ENCODE measurements at regions not wholly inside any gene's neighbourhood (a gene's known extent, or its start where the extent isn't known, plus 50 kb on each side); places are given as distances from the start of the nearest gene placed in this dataset.
"Not testable (repeated sequence)": the region's sequence is repeated elsewhere in the genome, so short reads cannot be mapped to it uniquely, and the experiment has no call there.

DNA sequence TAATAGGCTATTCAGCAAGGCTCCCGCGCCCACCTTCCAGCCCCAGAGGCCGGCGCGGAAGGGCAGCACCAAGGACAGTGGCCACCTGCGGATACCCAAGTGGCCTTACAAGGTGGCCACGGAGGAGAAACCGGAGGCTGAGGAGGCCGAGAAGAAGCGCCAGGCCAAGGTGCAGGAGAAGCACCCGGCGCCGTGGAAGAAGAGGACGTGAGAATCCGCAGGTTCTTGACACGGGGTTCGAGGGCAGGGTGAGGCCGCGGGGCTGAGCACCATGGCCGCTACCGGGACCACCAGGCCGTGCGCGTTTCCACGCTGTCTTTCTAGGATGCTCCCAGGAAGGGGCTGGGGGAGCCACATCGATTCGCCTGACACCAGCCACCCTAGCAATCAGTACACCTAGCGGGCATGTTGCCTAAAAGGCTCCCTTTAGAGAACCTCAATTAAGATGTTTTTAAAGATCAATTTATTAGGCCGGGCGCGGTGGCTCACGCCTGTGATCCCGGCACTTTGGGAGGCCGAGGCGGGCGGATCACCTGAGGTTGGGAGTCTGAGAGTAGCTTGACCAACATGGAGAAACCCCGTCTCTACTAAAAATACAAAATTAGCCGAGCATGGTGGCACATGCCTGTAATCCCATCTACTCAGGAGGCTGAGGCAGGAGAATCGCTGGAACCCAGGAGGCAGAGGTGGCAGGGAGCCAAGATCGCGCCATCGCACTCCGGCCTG lies 134.3 kb upstream of the OR4C13 start:
- peak; percentile 62 for DNase-seq
- H3K27ac ChIP-seq; H3K36me3 ChIP-seq; H3K4me3 ChIP-seq; H3K9me3 ChIP-seq; intact Hi-C loops (cut with DNase I); H3K4me1 ChIP-seq; H3K27me3 ChIP-seq: not testable (repeated sequence)
- 93% methylated on average over 42 of the region's 43 CpGs for WGBS, 2 donors

- H3K36me3 ChIP-seq; H3K9me3 ChIP-seq; DNase-seq; H3K4me1 ChIP-seq; H3K27ac ChIP-seq; intact Hi-C loops (cut with DNase I); H3K27me3 ChIP-seq; H3K4me3 ChIP-seq: not testable (repeated sequence)
- 70 to 80% methylated on average over 6 of the region's 6 CpGs for WGBS, 2 donors
Observed at GRCh38 chr11:49823188-49823587, 129.0 kb upstream of the OR4C13 start.

DNA sequence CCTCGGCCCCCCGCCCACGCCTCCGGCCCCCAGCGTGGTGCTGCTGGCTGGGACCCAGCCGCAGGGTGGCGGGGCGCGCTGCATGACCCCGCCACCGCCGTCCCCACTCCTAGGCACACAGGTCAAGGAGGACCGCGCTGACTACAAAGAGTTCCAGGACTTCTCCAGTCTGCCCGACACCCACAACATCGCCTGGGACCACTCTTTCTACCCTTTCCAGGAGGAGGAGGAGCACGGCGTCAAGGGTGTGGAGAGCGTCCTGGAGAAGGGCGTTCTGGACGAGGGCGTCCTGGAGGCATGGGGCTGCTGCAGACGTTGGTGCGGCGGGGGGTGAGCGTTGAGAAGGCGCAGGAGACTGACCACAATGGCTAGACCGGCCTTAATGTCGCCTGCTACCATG lies 101.7 kb upstream of the OR4C13 start:
- H3K27me3 ChIP-seq; H3K36me3 ChIP-seq; H3K27ac ChIP-seq; intact Hi-C loops (cut with DNase I); DNase-seq; H3K9me3 ChIP-seq; H3K4me1 ChIP-seq; H3K4me3 ChIP-seq: not testable (repeated sequence)
- 94 to 95% methylated on average over 29 of the region's 29 CpGs for WGBS, 2 donors

- Histone ChIP-seq H3K4me1 (no peaks in the 10 kb centered on the region), H3K27me3 (no peaks in the 10 kb centered on the region), H3K9me3 (peaks cover 0 to 3% (median 0%) of the 10 kb centered on the region in 4 donors), H3K4me3 (no peak overlapping the region), H3K27ac (no peak overlapping the region), H3K36me3 (no peaks in the 10 kb centered on the region)
- TF ChIP-seq EP300 (IDR thresholded peaks at IDR 0.05) (no peak), POLR2A (IDR thresholded peaks at IDR 0.05) (no peak), POLR2AphosphoS5 (IDR thresholded peaks at IDR 0.05) (no peak), CTCF (IDR thresholded peaks at IDR 0.05) (no peak)
- intact Hi-C loops (cut with DNase I) = no loop called here
- WGBS, 2 donors = 73 to 93% methylated on average over 31 of the region's 31 CpGs
- DNase-seq = no peak
Observed at GRCh38 chr11:49851511-49851910, 100.7 kb upstream of the OR4C13 start.

- intact Hi-C loops (cut with DNase I) = no loop called here
- TF ChIP-seq EP300 (IDR thresholded peaks at IDR 0.05) = no peak
- TF ChIP-seq POLR2AphosphoS5 (IDR thresholded peaks at IDR 0.05) = no peak
- no peak for TF ChIP-seq CTCF (IDR thresholded peaks at IDR 0.05)
- TF ChIP-seq POLR2A (IDR thresholded peaks at IDR 0.05) = no peak
- H3K27me3 ChIP-seq = no peaks in the 10 kb centered on the region
- H3K27ac ChIP-seq = no peak overlapping the region
- peaks cover 0 to 3% (median 0%) of the 10 kb centered on the region in 4 donors for H3K9me3 ChIP-seq
- H3K4me3 ChIP-seq = no peak overlapping the region
- no peaks in the 10 kb centered on the region for H3K36me3 ChIP-seq
- no peaks in the 10 kb centered on the region for H3K4me1 ChIP-seq
- WGBS, 2 donors = 46 to 75% methylated on average over 35 of the region's 35 CpGs
- DNase-seq = no peak
Observed at GRCh38 chr11:49851971-49852389, 100.2 kb upstream of the OR4C13 start.

DNA sequence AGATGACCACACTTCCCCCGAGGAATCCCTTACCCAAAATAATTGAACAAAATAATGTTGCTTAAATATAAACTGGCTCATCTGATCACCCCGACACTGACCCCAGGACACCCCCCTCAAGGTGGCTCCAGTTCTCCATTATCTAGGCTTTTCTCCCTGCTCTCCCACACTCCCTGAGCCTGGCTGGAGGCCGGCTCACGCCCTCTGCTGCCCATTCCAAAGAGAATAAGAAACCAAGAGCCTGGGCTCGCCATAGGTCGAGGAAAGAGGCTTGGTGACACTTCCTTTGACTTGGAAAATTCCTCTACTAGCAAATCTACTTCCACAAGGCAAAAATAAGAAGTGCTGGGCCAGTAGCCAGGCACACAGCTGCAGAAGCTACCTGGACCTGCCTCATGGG lies 63.3 kb upstream of the OR4C13 start:
- H3K4me3 ChIP-seq; H3K27me3 ChIP-seq; DNase-seq; H3K4me1 ChIP-seq; intact Hi-C loops (cut with DNase I); H3K36me3 ChIP-seq; H3K27ac ChIP-seq; H3K9me3 ChIP-seq: not testable (repeated sequence)
- whole genome bisulfite sequencing, 2 donors = 50 to 64% methylated on average over 6 of the region's 6 CpGs

GRCh38 chr11:49891910-49892671 lies 60.1 kb upstream of the OR4C13 start:
- H3K36me3 ChIP-seq; intact Hi-C loops (cut with DNase I); H3K9me3 ChIP-seq; DNase-seq; H3K4me1 ChIP-seq; H3K4me3 ChIP-seq; H3K27ac ChIP-seq; H3K27me3 ChIP-seq: not testable (repeated sequence)
- WGBS, 2 donors = 44 to 71% methylated on average over 57 of the region's 57 CpGs

DNA sequence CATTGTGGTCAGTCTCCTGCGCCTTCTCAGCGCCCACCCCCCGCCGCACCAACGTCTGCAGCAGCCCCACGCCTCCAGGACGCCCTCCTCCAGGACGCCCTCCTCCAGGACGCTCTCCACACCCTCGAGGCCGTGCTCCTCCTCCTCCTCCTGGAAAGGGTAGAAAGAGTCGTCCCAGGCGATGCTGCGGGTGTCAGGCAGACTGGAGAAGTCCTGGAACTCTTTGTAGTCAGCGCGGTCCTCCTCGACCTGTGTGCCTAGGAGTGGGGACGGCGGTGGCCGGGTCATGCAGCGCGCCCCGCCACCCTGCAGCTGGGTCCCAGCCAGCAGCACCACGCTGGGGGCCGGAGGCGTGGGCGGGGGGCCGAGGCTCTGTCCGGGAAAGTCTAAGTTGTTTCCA lies 58.7 kb upstream of the OR4C13 start:
- 87 to 90% methylated on average over 29 of the region's 29 CpGs for WGBS, 2 donors
- intact Hi-C loops (cut with DNase I) = not testable (repeated sequence)

More for the DNA sequence above, 58.7 kb upstream of the OR4C13 start:
- not testable (repeated sequence) for H3K4me3 ChIP-seq, H3K27ac ChIP-seq, H3K27me3 ChIP-seq, H3K4me1 ChIP-seq, H3K9me3 ChIP-seq, H3K36me3 ChIP-seq, DNase-seq
